GM21529 (cell line): ENCODE measurements at regions not wholly inside any gene's neighbourhood (a gene's known extent, or its start where the extent isn't known, plus 50 kb on each side); places are given as distances from the start of the nearest gene placed in this dataset.

ENCODE experiments used
- ATAC-seq: cut with Tn5 transposase; IDR thresholded peaks from one replicate; pipeline ENCODE4 v1.9.1; 2021; ENCODE audit not compliant: unreplicated experiment

DNA sequence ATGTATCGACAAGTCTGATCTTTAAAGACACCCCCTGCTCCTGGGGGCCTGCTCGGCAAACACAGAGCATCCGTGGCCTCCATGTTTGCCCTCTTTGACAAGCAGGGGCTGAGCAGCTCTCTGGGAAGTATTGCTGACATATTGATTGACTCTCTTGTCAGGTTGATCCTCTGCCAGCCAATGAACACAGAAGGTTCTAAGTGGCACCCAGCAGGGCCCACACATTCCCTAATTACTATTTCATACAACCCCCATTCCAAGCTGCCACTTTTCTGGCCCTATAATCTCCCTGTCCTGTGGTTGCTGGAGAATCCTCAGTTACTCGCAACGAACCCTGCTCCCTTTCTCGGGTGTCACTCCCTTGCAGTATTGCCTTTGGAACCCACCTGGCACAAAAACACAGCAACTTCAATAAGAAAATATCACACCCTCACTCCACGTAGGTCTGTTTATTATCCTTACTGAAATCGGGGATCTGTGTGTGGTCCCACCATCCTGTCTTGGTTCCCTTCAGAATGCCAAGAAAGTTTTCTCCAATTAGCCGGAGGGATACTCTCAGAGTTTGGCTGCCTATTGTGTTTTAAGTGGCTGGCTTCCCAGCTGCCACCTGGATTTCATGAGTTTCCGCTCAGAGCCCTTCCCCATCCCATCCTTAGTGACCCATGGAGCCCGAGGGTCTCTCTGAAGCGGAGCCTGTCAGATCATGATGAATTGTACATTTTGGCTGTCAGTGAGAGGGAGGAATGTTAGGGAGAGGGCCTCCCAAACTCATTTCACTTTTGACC is 249.0 kb upstream of the WWC1 start:
- no peak for ATAC-seq

DNA sequence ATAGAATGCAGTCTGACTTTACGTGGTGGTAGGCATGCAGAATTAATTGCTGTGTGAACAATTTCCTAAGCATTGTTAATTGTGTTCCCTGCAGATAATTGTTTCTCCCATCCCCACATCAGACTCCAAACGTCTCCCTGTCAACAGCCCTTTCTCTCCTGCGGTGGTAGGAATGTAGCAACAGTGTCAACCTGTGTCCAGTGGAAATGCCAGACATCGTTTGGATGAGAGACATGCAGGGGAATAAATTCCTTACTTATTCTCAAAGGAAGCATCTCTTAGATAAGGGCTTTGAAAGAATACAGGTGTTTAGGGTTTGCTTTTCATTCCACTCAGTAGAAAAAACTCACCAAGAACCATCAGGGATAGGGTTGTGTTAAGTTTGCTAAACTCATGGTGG is 245.3 kb upstream of the WWC1 start:
- no peak for ATAC-seq

DNA sequence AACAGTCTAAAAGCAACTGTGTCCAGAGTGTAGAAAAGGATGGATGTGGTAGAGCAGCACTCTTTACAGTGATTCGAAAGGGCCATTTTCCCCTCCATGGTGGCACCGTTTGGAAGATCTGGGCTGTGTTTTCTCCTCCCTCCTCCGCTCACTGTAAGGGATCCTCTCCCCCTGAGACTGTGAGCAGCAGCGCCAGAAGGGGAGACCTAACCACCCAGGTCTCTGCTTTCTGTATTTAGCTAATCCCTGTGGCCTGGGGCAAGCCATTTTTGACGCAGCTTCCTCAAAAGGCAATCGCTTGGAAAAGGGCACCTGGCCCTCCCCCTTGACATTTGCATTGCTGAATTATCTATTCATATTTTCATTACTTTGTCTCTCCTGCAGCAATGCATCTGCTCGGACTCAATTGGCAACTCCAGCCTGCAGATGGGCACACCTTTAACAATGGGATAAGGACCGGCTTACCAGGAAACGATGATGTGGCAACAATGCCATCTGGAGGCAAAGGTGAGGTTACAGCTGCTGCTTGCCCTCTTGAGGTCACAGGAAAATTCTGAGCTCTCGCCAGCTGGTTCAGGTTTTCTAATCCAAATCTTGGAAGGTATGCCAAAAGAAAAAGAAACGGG is 244.3 kb upstream of the WWC1 start:
- peak; percentile 69 for ATAC-seq

DNA sequence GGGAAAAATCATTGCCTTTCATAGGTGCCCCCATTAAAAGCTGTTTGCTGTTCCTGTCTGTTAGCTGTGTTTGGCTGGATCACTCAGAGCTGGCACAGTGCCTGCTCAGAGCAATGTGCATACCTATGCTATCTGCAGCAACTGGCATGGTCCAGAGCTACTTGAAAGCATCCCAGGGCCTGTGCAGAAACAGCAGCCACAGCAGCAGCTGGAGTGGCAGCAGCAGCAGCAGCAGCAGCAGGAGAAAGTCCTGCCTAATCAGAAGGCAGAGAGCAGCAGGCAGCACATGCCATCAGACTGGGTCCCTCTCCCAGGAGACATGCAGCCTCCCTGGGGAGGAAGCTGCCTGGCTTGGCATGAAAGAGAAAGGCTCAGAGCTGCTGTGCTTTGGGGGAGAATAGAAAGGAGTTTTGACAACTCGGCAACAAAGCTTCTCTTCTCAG is 243.8 kb upstream of the WWC1 start:
- ATAC-seq: peak; percentile 12

DNA sequence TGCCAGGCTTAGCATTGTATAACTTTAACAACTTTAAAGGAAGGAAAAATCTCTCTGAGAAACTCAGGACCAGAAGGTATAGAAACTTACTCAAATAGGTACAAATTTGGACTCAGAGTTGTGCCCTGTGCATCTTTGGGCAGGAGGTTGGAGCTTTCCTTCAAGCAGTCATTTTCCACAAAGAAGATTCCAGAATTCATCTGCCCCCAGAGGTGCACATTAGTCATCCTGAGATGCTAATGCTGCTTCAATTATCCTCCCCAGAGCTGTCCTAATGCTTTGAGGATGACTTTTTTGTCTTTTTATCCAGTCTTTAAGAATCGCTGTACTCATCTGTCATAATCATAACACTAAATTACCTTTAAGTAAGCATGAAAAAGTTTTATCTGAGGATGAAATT is 243.0 kb upstream of the WWC1 start:
- ATAC-seq: no peak

DNA sequence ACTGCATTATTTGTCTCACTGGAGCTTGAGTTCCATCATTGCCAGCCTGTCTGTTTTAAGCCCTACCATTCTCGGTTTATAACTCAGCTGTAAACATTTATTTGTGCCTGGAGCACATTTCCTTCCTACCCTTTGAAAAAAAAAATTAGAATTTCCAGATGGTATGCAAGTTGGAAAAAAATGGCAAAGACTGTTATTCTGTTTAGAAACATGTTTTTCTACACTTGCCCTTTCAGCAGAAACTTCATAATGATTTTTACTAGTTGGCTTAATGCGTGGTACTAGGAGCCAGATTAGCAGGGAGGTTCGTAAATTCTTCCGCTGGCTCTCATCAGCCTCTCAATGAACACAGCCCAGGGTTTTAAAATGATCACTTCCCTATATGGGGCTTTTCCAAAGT is 238.8 kb upstream of the WWC1 start:
- ATAC-seq: no peak

DNA sequence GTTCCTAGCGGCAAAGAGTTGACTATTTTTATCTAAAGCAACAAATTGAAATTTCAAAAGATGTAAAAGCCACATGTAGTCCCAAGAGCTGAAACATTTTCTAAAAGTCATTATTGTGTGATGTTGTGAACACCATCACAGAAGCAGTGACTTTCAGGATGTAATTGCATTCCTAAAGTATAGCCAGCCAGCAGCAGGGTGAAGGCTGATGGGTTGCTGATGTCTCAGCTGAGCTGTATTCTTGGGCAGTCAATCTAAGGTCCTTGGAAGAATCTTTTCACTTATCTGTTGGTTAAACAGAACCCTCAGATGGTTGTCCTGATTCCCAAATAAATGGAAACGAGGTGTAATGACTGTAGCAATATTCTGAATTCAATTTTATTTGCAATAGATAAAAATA is 237.4 kb upstream of the WWC1 start:
- no peak for ATAC-seq

DNA sequence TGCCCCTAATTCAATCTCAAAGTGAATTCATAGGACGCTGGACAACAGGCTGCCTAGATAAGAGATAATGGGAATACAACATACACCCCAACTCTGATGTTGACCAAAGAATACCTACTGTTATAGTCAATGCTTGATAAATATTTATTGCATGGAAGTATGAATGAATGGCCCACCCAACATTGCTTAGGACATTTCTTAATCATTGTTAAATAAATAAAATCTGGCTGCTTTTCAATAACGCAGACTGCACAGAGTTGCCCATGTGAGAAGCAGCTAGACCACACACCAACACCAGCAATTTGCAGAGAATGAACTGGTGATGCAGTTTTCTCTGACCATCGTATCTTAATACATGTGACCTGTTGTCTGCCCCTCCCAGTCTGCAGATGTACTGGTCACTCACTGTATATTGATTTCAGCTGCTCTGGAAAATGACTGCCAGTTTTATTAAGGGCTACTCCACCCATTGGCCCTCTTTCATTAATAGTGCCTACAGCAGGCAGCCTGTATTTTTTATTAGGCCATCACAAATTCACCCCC is 236.2 kb upstream of the WWC1 start:
- ATAC-seq: no peak

DNA sequence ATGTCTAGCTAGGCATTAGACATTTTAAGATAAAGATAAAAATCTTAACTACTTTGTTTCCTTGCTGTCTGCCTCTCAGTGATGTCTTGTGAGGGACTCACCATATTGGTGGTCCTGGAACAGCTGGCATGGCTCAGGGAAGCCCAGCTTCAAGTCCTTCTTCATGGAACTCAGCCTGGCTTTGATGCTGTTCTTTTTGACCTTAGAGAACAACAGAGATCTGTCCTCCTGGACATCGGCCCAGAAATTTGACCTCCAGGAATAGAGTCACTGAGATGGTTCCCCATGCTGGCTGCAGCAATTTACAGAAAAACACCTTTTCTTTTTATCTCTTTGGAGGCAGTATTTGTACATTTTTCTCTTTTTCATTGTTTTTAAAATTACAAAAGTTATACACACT is 235.5 kb upstream of the WWC1 start:
- ATAC-seq: no peak

DNA sequence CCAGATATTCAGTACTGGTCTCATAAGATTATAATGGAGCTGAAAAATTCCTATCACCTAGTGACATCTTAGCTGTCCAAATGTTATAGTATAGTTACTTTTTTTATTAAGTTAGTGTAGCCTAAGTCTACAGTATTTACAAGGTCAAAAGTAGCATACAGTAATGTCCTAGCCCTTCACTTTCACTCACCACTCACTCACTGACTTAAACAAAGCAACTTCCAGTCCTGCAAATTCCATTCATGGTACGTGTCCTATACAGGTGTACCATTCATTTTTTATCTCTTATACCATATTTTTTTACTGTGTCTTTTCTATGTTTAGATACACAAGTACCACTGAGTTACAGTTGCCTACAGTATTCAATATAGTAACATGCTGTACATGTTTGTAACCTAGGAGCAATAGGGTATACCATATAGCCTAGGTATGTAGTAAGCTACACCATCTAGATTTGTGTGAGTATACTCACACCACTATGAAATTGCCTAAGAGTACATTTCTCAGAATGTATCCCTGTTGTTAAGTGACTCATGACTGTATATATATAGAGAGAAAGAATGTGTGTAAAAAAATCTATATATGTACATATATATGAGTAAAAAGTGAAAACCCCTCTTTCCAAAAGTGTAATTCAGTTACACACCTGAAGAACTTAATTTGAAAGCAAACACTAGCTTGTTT is 234.8 kb upstream of the WWC1 start:
- no peak for ATAC-seq

DNA sequence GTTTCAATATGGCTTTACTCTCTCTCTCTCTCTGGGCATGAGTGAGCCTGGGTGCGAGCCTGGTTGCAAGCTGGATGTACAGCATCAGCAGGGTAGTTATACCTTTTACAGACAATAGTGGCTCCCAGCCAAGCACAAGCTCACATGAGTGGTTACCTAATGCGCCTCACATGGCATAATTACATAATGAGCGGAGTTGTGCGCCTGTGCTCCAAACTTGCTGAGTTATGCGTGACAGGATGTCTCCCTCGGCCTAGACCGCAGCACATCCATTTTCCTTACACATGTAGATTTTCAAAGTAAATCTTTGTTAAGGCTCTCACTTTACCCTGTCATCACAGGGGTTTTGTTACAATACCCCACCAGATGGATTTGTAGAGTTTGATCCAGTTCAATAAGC is 233.5 kb upstream of the WWC1 start:
- ATAC-seq: no peak

DNA sequence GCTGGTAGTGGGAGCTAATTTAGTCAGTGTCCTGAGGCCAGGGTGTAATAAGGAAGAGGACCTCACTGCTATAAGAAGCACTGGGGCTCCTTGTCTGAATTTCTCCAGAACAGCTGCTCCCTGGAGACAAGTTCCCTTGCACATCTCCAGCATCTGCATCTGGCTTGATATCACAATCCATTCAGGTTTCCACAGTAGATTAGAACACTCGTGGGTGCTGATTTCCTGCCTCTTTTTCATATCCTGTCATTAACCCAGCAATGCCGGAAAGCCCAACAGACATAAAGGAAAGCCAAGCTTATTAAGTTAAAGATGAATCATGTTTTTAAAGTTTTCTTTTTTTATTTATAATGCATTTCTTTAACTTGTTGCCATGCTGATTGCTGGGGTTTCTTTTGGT is 232.3 kb upstream of the WWC1 start:
- no peak for ATAC-seq

DNA sequence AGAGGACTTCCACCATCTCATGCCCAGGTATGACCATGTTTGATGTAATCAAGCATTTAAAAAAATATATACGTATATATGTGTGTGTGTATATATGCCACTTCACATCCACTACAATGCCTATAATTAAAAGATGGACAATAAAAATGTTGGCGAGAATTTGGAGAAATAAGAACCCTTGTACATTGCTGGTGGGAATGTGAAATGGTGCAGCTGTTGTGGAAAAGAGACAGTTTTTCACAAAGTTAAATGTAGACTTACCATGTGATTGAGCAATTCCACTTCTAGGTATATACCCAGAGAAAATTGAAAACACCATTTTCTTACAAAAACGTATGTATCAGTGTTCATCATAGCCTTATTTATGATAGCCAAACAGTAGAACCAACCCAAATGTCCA is 229.2 kb upstream of the WWC1 start:
- no peak for ATAC-seq

DNA sequence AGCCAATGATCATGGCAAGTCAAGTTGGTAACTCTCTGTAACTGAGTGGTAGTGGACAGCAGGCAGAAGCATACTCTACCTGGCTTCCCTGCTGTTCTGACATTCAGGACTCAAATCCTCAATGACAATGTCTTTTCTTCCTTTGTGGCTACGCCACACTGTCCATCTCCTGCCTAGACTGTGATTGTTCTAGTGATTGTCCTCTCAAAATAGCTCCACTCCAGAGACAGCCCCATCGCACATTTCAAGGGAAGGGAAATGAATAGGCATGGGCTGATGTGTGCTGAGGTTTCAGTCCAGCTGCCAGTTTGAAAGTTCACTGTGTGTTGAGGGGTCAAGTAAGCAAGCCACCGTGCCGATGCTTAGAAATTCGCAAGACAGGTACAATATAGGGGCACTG is 227.0 kb upstream of the WWC1 start:
- ATAC-seq: no peak

DNA sequence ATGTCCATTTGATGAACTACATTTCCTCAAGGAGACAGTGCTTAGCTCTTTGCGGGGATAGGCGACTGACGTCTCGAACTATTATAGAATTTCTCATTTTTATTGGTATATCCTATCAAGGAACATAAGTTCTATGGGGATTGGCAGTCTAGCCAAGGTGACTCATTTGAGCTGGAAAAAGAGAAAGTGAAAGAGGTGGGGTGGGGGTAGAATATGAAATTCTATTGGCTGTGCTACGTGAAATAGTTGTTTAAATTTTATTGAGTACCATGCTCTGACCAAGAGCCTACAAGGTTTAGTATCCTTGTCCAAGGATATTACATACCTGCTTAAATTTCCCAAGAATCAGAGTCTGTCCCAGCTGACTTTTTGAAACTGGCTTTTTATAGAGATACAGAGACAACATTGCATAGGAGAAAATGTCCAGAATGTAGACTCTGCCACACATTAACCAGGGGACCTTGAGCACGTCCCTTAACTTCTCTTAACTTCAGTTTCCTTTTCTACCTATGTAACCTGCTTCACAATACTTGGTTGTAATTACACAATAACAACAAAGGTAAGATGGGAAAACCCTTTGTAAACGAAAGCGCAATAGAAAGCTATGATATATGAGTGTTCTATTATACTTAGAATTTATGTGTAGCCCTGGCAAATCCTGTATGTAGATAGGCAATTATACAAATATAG is 226.4 kb upstream of the WWC1 start:
- no peak for ATAC-seq

DNA sequence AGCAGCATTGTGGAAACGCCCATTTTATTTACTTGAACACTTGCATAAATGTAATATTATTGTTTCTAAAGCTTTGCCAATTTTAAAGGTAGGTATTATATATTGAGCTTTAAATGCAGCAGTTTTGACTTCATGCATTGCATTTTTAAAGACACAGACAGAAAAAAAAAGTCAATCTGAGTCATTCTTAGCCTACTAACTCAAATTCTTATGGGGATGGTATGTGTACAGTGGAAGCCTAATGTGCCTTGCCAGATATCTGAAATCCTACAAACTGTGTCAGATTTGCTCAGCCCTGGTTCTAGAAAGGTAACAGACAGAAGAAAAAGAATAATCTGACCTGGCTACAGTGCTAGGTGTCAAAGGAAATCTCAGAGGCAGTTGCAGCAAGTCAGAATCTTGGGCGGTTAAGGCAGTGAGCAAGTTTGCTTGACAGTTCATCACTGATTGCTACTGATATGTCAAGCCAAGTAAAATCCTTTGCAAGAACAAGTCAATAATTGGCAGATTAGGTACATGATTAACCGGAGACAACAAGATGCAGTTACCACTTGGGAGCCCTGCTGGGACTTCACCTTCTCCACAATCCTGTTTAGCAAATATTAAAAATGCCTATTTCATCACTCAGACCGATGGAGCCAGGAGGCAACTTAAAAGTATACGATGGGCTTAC is 224.8 kb upstream of the WWC1 start:
- no peak for ATAC-seq

DNA sequence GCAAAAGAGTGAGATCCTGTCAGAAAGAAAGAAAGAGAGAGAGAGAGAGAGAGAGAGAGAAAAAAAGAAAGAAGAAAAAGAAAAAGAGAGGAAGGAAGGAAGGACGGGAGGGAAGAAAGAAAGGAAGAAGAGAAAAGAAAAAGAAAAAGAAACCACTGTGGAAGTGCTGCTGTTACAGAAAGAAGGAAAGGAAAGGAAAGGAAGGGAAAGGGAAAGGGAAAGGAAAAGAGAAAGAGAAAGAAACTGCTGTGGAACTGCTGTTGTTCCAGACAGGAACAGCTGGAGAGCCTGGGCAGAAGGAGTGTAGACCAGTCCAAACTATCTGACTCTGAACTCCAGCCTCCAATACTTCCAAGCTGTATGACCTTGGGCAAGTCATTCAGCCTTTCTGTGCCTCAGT is 220.7 kb upstream of the WWC1 start:
- no peak for ATAC-seq

DNA sequence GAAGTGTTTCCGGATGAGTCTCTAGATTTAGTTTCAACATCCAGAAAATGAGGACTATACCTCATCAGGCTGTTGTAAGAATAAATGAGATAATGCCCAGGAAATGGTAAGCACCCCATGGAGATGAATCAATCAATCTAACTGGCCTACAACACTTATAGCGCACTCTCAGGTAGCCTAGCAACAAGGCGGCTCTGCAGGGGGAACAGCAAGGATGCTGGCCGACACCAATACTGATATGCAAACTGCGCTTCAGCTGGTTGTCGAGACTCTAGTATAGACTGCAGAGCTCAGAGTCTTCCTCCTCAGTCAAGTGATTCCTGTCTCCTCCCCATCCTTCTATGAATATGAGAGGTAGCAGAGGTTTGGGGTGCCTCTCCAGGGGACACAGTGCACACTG is 218.8 kb upstream of the WWC1 start:
- ATAC-seq: no peak

DNA sequence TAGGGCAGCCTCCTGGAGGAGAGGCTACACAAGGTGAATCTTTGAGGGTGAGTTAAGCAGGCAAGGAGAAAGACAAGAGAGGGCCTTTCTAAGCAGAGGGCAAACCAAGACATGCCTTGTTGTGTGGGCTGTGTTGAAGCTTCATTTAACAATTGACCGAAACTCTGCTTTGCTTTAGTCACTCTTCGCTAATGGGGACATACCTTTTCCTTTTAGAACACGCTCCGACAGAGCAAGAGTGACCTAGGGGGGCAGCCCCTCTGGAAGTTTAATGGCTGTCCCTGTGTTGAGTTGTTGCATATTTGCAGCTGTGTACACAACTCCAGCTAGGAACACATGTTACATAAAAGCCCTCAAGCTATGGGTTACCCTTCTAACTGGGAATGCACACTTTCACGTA is 218.1 kb upstream of the WWC1 start:
- no peak for ATAC-seq

DNA sequence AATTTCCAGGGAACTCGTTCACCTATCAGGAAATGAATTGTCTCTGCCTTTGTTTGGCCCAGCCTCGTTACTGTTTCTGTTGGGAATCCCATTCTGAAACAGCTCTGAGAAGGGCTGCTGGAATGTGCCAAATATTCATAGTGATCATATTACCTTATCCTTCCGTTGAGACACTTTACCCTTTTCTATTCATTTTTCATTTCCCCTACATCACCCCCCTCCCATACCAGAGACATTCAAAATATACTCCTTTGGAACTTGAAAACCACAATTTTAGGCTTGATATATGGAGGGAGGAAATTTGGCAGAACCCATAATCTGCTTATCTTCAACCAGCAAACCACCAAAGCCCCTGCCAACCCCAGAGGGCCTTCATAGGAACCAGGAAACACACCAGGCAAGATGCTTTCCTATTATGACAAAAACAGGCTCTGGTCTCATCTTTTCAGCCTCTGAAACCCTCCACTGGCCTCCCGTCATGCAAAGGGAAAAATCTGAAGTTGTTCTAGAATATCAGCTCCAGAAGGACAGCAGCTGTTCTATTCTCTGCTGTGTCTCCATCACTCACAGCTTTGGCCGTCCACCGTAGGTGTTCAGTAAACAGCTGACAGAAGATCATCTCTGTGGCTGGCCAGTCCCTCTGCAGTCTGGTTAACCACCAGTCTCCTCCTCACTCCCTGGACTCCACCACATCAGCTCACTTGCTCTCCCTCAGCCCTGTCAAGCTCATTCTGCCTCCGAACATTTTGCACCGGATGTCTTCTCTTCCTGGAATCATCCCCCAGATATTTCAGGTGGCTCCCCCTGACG is 217.2 kb upstream of the WWC1 start:
- no peak for ATAC-seq
